Duodenal mucosa (tissue), 2 donors: ENCODE measurements at regions not wholly inside any gene's neighbourhood (a gene's known extent, or its start where the extent isn't known, plus 50 kb on each side); places are given as distances from the start of the nearest gene placed in this dataset.

ENCODE experiments used
- H3K27ac ChIP-seq: one replicate; pipeline ENCODE4 v1.7.0; 2013; ENCODE audit warnings: low read depth, low read length
- H3K27me3 ChIP-seq, 2 donors: one replicate each; pipeline ENCODE4 v1.7.0; 2013; ENCODE audit warnings: low read length in 2 of 2, control low read depth in 1 of 2; ENCODE audit not compliant: insufficient read depth in 2 of 2, control insufficient read depth in 1 of 2
- H3K36me3 ChIP-seq, 2 donors: one replicate each; pipeline ENCODE4 v1.7.0; 2013; ENCODE audit warnings: low read length in 2 of 2, control low read depth in 1 of 2; ENCODE audit not compliant: insufficient read depth in 2 of 2, control insufficient read depth in 1 of 2
- H3K4me1 ChIP-seq, 2 donors: one replicate each; pipeline ENCODE4 v1.7.0; 2013; ENCODE audit warnings: low read length in 2 of 2, control low read depth in 1 of 2; ENCODE audit not compliant: insufficient read depth in 2 of 2, control insufficient read depth in 1 of 2
- H3K4me3 ChIP-seq, 2 donors: one replicate each; pipeline ENCODE4 v1.7.0; 2013; ENCODE audit warnings: low read length in 2 of 2, low read depth in 1 of 2
- H3K9ac ChIP-seq, 2 donors: one replicate each; pipeline ENCODE4 v1.7.0; 2013; ENCODE audit warnings: low read length in 2 of 2, low read depth in 1 of 2
- H3K9me3 ChIP-seq, 2 donors: one replicate each; pipeline ENCODE4 v1.7.0; 2013; ENCODE audit warnings: low read length in 2 of 2, control low read depth in 1 of 2; ENCODE audit not compliant: control insufficient read depth in 1 of 2

DNA sequence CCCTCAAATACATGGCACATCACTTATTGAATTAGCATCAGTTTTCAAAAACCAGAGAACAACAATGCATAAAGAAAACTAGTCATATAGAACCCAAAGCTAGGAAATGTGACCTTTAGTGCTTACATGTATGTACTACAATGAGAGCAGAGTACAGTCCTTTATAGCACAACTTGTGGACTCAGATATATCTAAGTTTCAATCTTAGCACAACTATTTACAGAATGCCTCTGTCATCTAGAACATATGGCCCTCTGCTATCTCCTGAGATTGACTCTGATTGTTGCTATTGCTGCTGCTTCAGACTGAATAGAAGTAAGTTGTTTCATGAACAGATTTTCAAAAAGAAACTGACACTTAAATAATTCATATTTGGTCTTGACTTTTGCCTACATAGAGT, 1536.2 kb downstream of the EFNA5 start:
- Histone ChIP-seq H3K27me3 (no peaks in the 10 kb centered on the region), H3K4me3 (no peak overlapping the region), H3K9me3 (no peaks in the 10 kb centered on the region), H3K9ac (no peak overlapping the region), H3K4me1 (no peaks in the 10 kb centered on the region), H3K27ac (no peak overlapping the region), H3K36me3 (no peaks in the 10 kb centered on the region)

GRCh38 chr5:106127985-106128384, 1542.8 kb downstream of the EFNA5 start:
- no peak overlapping the region for H3K4me3 ChIP-seq
- H3K9me3 ChIP-seq = no peaks in the 10 kb centered on the region
- no peaks in the 10 kb centered on the region for H3K36me3 ChIP-seq
- no peaks in the 10 kb centered on the region for H3K4me1 ChIP-seq
- H3K9ac ChIP-seq = no peak overlapping the region
- no peaks in the 10 kb centered on the region for H3K27me3 ChIP-seq
- no peak overlapping the region for H3K27ac ChIP-seq

DNA sequence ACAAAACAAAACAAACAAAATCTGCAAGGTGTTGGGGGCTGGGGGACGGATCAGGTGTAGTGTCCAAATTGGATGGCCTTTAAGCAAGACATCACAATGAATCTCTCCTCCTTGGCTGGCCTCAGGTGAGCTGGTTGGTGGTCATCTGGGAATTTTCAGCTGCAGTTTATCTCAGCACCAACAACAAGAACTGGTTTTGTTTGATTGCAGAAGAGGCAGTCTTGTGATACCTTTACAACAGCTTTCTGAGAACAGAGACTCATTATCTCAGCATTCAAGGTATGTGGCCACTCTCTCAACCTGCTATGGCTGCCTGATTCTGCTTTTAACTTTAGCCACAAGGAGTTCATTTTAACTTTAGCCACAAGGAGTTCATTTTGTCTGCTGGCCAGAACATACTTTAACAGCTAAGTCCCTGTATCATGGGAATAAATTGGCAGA, 1543.4 kb downstream of the EFNA5 start:
- H3K9ac ChIP-seq = no peak overlapping the region
- H3K9me3 ChIP-seq = no peaks in the 10 kb centered on the region
- no peaks in the 10 kb centered on the region for H3K36me3 ChIP-seq
- H3K4me1 ChIP-seq = no peaks in the 10 kb centered on the region
- no peak overlapping the region for H3K4me3 ChIP-seq
- H3K27me3 ChIP-seq = no peaks in the 10 kb centered on the region
- H3K27ac ChIP-seq = no peak overlapping the region

DNA sequence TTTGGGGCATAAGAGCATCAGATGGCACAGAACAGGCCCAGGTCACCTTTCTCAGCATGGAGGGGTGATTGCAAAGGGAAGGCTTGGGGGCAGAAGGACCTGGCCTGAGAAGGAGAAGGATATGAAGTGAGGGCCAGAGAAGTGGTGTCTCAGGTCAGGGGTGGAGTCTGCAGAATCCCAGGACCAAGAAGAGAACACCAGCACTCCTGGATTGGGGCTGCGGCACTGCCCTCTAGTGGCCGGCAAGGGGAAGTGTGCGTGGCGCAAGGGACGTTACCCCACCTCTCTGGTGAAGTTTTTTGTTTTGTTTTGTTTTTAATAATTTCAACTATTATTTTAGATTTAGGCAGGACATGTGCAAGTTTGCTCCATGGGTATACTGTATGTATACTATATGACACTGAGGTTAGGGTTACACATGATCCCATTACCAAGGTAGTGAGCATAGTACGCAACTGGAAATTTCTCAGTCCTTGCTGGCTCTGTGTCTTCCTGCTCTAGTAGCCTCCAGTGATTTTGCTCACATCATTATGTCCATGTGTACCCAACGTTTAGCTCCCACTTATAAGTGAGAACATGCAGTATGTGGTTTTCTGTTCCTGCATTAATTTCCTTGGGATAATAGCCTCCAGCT, 1548.6 kb downstream of the EFNA5 start:
- H3K27ac ChIP-seq = no peak overlapping the region
- no peaks in the 10 kb centered on the region for H3K27me3 ChIP-seq
- H3K4me1 ChIP-seq = no peaks in the 10 kb centered on the region
- no peaks in the 10 kb centered on the region for H3K9me3 ChIP-seq
- H3K36me3 ChIP-seq = no peaks in the 10 kb centered on the region
- no peak overlapping the region for H3K9ac ChIP-seq
- no peak overlapping the region for H3K4me3 ChIP-seq

GRCh38 chr5:106116682-106117081, 1554.1 kb downstream of the EFNA5 start:
- H3K4me3 ChIP-seq = no peak overlapping the region
- H3K36me3 ChIP-seq = no peaks in the 10 kb centered on the region
- no peak overlapping the region for H3K27ac ChIP-seq
- no peaks in the 10 kb centered on the region for H3K9me3 ChIP-seq
- no peak overlapping the region for H3K9ac ChIP-seq
- no peaks in the 10 kb centered on the region for H3K27me3 ChIP-seq
- H3K4me1 ChIP-seq = no peaks in the 10 kb centered on the region

DNA sequence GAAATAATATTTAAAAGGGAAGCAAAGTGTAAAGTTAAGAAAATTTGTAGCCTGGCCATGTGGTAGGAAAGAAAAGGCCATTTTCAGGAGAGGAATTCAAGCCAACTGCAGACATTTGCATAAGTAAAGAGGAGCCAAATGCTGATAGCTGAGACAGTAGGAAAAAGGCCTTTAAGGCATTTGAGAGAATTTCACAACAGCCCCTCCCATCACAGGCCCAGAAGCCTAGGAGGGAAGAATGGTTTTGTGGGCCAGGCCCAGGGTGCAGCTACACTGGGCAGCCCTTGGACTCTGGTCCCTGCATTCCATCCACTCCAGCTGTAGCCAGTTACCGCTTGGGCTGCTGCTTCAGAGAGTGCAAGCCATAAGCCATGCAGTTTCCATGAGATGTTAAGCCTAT, 1556.8 kb downstream of the EFNA5 start:
- Histone ChIP-seq H3K9me3 (no peaks in the 10 kb centered on the region), H3K36me3 (no peaks in the 10 kb centered on the region), H3K4me1 (no peaks in the 10 kb centered on the region), H3K9ac (no peak overlapping the region), H3K27ac (no peak overlapping the region), H3K27me3 (no peaks in the 10 kb centered on the region), H3K4me3 (no peak overlapping the region)

GRCh38 chr5:106106384-106106783, 1564.4 kb downstream of the EFNA5 start:
- Histone ChIP-seq H3K9ac (no peak overlapping the region), H3K4me3 (no peak overlapping the region), H3K9me3 (no peaks in the 10 kb centered on the region), H3K4me1 (no peaks in the 10 kb centered on the region), H3K36me3 (no peaks in the 10 kb centered on the region), H3K27me3 (no peaks in the 10 kb centered on the region), H3K27ac (no peak overlapping the region)

DNA sequence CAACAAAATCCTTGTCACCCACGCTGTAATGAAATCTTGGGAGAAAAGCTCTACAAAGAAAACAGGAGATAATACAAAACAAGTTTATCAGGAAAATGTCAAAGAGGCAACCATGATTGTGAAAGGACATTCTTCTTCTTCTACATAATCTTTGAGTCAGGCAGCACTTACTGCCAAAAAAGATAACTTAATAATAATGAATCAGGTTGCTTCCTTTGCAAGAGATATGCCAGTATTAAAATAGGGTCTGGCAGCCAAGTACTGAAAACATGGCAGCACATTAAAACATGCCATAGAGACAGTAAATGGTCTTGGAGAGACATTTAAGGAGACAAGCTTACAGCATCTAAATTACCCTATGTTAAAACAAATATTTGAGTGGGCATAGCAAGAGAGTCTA, 1573.4 kb downstream of the EFNA5 start:
- Histone ChIP-seq H3K9me3 (no peaks in the 10 kb centered on the region), H3K27ac (no peak overlapping the region), H3K4me3 (no peak overlapping the region), H3K9ac (no peak overlapping the region), H3K27me3 (no peaks in the 10 kb centered on the region), H3K36me3 (no peaks in the 10 kb centered on the region), H3K4me1 (no peaks in the 10 kb centered on the region)

DNA sequence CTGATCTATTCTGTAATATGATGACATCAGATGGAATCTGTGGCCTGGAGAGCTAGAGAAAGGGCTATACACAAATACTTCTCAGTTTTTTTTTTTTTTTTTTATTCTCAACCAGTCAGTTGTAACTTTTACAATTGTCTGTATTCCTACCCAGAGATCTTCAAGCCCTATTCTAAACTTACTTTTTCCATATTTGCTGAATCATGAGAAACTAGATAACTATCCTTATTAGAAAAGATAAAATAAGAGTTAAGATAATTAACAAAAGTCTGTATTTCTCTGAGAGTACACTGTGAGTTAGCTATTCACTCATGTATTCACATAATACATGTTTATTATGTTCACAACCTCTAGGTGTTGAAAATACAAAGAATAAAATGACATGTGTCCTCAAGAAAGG, 1575.9 kb downstream of the EFNA5 start:
- Histone ChIP-seq H3K4me1 (no peaks in the 10 kb centered on the region), H3K27me3 (no peaks in the 10 kb centered on the region), H3K27ac (no peak overlapping the region), H3K9me3 (no peaks in the 10 kb centered on the region), H3K9ac (no peak overlapping the region), H3K36me3 (no peaks in the 10 kb centered on the region), H3K4me3 (no peak overlapping the region)

DNA sequence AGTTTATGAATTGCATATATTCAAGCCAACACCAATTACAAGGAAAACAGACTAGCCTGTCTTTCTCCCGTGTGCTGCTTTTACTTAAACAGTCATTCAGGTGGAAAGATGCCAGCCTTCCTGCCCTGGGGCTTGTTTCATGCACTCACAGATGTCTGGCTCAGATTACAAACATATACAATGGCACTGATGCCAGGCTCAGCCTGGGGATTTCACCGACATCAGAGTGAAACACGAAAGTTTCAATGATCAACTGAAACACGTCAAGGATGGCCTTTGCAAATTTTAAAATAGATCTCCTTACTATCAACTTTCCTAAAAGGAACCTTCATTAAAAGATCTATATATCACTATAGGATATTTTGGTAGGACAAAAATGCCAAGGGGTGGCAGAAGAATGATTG, 1576.5 kb downstream of the EFNA5 start:
- Histone ChIP-seq H3K4me3 (no peak overlapping the region), H3K27ac (no peak overlapping the region), H3K36me3 (no peaks in the 10 kb centered on the region), H3K27me3 (no peaks in the 10 kb centered on the region), H3K9me3 (no peaks in the 10 kb centered on the region), H3K4me1 (no peaks in the 10 kb centered on the region), H3K9ac (no peak overlapping the region)

- Histone ChIP-seq H3K27ac (no peak overlapping the region), H3K27me3 (no peaks in the 10 kb centered on the region), H3K4me3 (no peak overlapping the region), H3K4me1 (no peaks in the 10 kb centered on the region), H3K9ac (no peak overlapping the region), H3K36me3 (no peaks in the 10 kb centered on the region), H3K9me3 (no peaks in the 10 kb centered on the region)
Observed at GRCh38 chr5:106093134-106093533, 1577.6 kb downstream of the EFNA5 start.
